ENCODE measurements at regions not wholly inside any gene's neighbourhood (a gene's known extent, or its start where the extent isn't known, plus 50 kb on each side); places are given as distances from the start of the nearest gene placed in this dataset.
A peak's percentile ranks its signal among the peaks of the same experiment; 100 is the strongest.

DNA sequence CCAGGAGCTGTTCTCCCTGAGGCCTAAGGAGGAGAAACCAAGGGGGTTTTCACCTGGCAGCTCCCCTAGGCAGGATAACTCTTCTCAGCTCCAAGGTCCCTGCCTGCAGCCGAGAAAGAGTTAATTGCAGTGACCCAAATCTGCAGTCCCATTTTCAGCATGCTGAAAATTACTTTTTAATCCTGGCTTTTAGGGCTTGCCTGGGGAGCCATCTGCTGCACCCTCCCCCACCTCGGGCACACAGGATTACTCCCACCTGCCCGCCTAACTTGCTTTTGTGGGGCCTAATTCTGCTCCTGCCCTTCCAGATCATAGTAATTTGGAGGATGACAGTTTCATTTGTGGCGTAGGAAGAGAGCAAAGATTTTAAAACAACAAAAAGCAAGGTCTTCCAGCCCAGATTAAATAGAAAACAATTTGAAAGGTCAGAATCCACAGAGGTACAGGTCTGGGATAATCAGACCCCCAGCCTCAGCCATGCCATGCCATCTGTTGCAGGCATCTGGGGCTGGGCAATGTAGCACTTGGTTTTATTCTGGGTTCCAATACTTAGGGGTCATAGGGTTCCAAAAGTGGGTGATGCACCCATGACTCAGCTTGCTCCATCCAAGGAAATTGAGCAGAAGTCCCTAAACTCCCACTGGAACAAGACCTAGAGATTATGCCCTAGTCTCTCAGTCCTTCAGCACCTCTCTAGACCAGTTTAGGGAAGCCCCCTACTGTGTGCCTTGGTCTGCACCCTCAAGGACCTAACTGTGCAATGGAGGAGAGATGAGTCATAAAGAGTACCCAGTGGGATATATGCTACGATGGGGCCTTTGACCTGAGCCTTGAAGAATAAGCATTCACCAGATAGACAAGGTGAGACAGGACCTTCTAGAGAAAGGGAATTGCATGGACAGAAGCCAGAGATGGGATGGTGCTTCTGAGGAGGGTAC is 64.5 kb upstream of the NLK start:
- Histone ChIP-seq H3K4me3 (no peak overlapping the region), H3K27me3 (peaks cover 0 to 3% (median 0%) of the 10 kb centered on the region in 7 donors), H3K4me1 (peaks cover 0 to 33% (median 0%) of the 10 kb centered on the region in 9 donors), H3K9me3 (peaks cover 0 to 8% (median 0%) of the 10 kb centered on the region in 11 donors), H3K27ac (peak overlapping the region in 6 of 10 donors; percentile 3 to 74 (median 32)), H3K36me3 (no peaks in the 10 kb centered on the region)
- intact Hi-C loops (cut with DNase I) = loop anchor here in 2 of 10 donors (5.0 to 10.0 kb wide), 2 partner anchors 63 to 81 kb away; no protein-coding TSS in a partner anchor
- DNase-seq (no peak), ATAC-seq (no peak)
- TF ChIP-seq, protein P1, sequence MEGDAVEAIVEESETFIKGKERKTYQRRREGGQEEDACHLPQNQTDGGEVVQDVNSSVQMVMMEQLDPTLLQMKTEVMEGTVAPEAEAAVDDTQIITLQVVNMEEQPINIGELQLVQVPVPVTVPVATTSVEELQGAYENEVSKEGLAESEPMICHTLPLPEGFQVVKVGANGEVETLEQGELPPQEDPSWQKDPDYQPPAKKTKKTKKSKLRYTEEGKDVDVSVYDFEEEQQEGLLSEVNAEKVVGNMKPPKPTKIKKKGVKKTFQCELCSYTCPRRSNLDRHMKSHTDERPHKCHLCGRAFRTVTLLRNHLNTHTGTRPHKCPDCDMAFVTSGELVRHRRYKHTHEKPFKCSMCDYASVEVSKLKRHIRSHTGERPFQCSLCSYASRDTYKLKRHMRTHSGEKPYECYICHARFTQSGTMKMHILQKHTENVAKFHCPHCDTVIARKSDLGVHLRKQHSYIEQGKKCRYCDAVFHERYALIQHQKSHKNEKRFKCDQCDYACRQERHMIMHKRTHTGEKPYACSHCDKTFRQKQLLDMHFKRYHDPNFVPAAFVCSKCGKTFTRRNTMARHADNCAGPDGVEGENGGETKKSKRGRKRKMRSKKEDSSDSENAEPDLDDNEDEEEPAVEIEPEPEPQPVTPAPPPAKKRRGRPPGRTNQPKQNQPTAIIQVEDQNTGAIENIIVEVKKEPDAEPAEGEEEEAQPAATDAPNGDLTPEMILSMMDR (IDR thresholded peaks at IDR 0.05) = no peak
- WGBS, 2 donors = 80 to 85% methylated on average over 5 of the region's 5 CpGs

DNA sequence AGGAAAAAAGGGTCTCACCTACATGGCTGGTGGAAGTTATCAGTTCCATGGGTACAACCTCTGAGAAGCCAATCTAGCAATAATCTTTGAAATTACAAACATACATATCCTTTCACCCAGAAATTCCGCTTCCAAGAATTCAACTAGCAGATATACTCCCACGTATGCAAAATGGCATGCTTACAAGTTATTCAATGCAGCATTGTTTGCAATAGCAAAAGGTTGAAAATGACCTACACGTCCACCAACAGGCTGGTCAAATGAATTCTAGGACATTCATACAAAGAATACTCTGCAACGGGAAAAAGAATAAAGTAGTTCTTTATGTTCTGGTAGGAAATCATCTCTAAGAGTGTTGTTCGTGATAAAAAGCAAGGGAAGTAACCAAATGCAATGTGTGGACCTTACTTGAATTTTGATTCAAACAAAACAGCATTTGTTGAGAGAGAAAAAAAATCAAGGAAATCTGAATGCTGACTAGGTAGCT is 63.7 kb upstream of the NLK start:
- ATAC-seq = peak in 3 of 8 donors; percentile 21 to 41 (median 25)
- no peak overlapping the region for H3K4me3 ChIP-seq
- 41 to 49% methylated on average over 5 of the region's 5 CpGs for WGBS, 2 donors
- peaks cover 0 to 3% (median 0%) of the 10 kb centered on the region in 7 donors for H3K27me3 ChIP-seq
- intact Hi-C loops (cut with DNase I) = loop anchor here in 2 of 10 donors (5.0 to 10.0 kb wide), 2 partner anchors 64 to 81 kb away; no protein-coding TSS in a partner anchor
- TF ChIP-seq, protein P1 (IDR thresholded peaks at IDR 0.05) = no peak
- peaks cover 0 to 33% (median 0%) of the 10 kb centered on the region in 9 donors for H3K4me1 ChIP-seq
- peaks cover 0 to 7% (median 0%) of the 10 kb centered on the region in 11 donors for H3K9me3 ChIP-seq
- no peak for DNase-seq
- H3K27ac ChIP-seq = peak overlapping the region in 8 of 10 donors; percentile 18 to 74 (median 58)
- H3K36me3 ChIP-seq = no peaks in the 10 kb centered on the region

DNA sequence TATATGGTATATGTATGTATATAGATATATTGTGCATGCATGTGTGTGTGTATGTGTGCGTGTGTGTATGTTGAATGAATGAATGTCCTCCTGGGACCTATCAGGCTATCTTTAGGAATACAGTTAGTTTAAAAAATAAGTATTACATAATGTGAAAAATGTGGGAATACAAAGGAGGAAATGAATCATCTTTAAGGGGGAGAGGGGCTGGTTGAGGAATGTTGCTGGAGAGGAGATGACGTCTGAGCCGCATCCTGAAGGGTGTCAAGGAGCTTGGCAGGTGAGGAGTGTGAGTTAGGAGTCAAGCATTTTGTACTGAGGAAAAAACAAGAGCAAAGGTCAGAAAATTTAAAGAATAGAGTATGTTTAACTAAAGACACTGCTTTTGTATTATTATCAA is 62.4 kb upstream of the NLK start:
- 38 to 45% methylated on average over 3 of the region's 3 CpGs for WGBS, 2 donors
- TF ChIP-seq, protein P1 (IDR thresholded peaks at IDR 0.05) = no peak
- DNase-seq (peak in 1 of 2 donors; percentile 50), ATAC-seq (peak; percentile 70 to 91 (median 74))
- H3K27me3 ChIP-seq = peaks cover 0 to 4% (median 0%) of the 10 kb centered on the region in 7 donors
- no peaks in the 10 kb centered on the region for H3K36me3 ChIP-seq
- no peaks in the 10 kb centered on the region for H3K9me3 ChIP-seq
- H3K27ac ChIP-seq = peak overlapping the region in 5 of 10 donors; percentile 44 to 77 (median 68)
- intact Hi-C loops (cut with DNase I) = loop anchor here in 3 of 10 donors (10.0 kb wide), 4 partner anchors 55 to 135 kb away; partner anchors contain the start of genes LYRM9 (in 1 of the 3) and NLK (in 1 of the 3)
- peaks cover under 1 to 43% (median 9%) of the 10 kb centered on the region in 9 donors for H3K4me1 ChIP-seq
- no peak overlapping the region for H3K4me3 ChIP-seq

DNA sequence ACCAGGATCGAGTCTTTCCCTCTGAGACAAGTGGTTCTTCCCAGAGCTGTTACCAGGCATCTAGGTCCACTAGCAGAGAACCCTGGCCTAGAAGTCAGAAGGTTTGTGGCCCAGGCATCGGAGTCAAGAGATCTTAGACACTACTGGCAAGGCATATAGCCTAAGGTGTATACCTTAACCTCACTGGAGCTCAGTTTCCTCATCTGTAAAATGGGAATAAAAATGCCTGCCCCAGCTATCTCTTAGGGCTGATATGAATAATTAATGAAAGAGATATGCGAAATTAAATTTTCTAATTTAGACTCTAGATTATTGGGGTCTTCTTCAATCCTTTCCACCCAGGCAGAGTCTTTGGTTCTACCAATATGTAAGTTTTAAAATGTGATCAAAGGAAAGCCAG is 60.5 kb upstream of the NLK start:
- Histone ChIP-seq H3K27ac (peak overlapping the region in 2 of 10 donors; percentile 44 to 77), H3K4me1 (peaks cover 6 to 56% (median 18%) of the 10 kb centered on the region in 9 donors), H3K36me3 (no peaks in the 10 kb centered on the region), H3K9me3 (no peaks in the 10 kb centered on the region), H3K27me3 (peaks cover 0 to 6% (median 0%) of the 10 kb centered on the region in 7 donors), H3K4me3 (no peak overlapping the region)
- 87 to 88% methylated on average over 3 of the region's 3 CpGs for WGBS, 2 donors
- intact Hi-C loops (cut with DNase I) = loop anchor here in 3 of 10 donors (10.0 kb wide), 4 partner anchors 53 to 133 kb away; partner anchors contain the start of genes LYRM9 (in 1 of the 3) and NLK (in 1 of the 3)
- DNase-seq = no peak
- TF ChIP-seq, protein P1 (IDR thresholded peaks at IDR 0.05) = no peak
- no peak for ATAC-seq
